ENCODE measurements at regions not wholly inside any gene's neighbourhood (a gene's known extent, or its start where the extent isn't known, plus 50 kb on each side); places are given as distances from the start of the nearest gene placed in this dataset.

DNA sequence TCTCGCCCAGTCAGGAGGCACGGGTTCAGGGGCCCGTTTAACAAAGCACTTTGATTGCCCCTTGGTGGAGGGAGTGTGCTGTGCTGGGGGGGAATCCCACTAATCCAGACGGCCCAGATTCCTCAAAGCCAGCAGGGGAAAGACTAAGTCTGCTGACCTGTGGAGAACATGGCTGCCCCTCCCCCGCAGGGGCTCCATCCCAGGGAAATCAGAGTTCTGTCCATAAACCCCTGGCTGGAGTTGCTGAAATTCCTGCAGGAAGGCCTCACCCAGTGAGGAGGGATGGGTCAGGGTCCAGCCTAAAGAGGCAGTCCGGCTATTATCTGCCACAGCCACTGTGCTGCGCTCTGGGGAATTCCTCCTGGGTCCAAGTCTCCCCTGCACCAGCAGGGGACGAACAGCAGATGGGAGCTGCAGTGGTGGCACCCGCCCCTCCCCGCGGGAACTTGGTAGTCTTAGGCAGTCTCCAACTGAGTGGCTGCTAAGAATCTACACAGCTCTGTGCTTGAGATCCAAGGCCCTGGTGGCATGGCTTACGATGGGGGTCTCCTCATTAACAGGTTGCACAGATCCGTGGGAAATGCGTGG is 174.0 kb upstream of the DAB2 start:
- H3K27ac ChIP-seq (ENCODE audit: low read length), result no peak overlapping the region
- no peak overlapping the region for H2AFZ ChIP-seq (ENCODE audit: low read depth, low read length)
- H3K9ac ChIP-seq (ENCODE audit: low read length), result no peak overlapping the region

DNA sequence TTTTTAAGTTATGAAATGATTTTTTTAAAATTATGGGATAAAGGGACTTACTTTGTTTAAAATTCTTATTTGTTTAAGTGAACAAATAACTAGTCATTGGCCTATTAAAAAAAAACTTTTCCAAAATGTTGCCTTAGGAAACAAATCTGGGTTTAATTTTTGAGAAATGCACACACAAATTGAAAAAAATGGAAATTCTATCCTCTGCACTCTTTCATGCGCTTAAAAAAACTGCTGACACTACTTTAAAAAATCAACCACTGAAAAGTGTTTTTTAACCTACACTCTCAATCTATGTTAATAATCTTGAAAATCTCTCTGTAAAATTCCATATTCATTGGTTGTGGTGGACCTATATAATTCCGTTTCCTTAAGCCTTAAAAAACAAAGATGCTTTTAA is 163.4 kb upstream of the DAB2 start:
- H3K27me3 ChIP-seq (ENCODE audit: low read depth, low read length), result no peaks in the 10 kb centered on the region
- H3K9ac ChIP-seq (ENCODE audit: low read length), result no peak overlapping the region
- H3K4me2 ChIP-seq (ENCODE audit: low read length), result peak overlapping the region; percentile 40
- H3K9me3 ChIP-seq (ENCODE audit: insufficient read depth, low read length), result no peaks in the 10 kb centered on the region
- TF ChIP-seq, protein P1, sequence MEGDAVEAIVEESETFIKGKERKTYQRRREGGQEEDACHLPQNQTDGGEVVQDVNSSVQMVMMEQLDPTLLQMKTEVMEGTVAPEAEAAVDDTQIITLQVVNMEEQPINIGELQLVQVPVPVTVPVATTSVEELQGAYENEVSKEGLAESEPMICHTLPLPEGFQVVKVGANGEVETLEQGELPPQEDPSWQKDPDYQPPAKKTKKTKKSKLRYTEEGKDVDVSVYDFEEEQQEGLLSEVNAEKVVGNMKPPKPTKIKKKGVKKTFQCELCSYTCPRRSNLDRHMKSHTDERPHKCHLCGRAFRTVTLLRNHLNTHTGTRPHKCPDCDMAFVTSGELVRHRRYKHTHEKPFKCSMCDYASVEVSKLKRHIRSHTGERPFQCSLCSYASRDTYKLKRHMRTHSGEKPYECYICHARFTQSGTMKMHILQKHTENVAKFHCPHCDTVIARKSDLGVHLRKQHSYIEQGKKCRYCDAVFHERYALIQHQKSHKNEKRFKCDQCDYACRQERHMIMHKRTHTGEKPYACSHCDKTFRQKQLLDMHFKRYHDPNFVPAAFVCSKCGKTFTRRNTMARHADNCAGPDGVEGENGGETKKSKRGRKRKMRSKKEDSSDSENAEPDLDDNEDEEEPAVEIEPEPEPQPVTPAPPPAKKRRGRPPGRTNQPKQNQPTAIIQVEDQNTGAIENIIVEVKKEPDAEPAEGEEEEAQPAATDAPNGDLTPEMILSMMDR (IDR thresholded peaks at IDR 0.05; ENCODE audit: low read depth, low read length), result no peak
- no peak for TF ChIP-seq EZH2phosphoT487 (IDR thresholded peaks at IDR 0.05; ENCODE audit: low read depth)
- H3K79me2 ChIP-seq (ENCODE audit: low read length), result no peaks in the 10 kb centered on the region
- H3K4me3 ChIP-seq (ENCODE audit: low read length), result no peak overlapping the region
- H3K4me1 ChIP-seq (ENCODE audit: low read length), result peaks cover 14% of the 10 kb centered on the region
- H2AFZ ChIP-seq (ENCODE audit: low read depth, low read length), result no peak overlapping the region
- no peaks in the 10 kb centered on the region for H3K36me3 ChIP-seq (replicated peaks; ENCODE audit: low read depth, low read length)
- H3K27ac ChIP-seq (ENCODE audit: low read length), result no peak overlapping the region
- H4K20me1 ChIP-seq (ENCODE audit: insufficient read depth, low read length), result no peaks in the 10 kb centered on the region

More for the DNA sequence above, 174.0 kb upstream of the DAB2 start:
- H3K9me3 ChIP-seq (ENCODE audit: insufficient read depth, low read length), result no peaks in the 10 kb centered on the region
- no peak overlapping the region for H3K4me3 ChIP-seq (ENCODE audit: low read length)
- peaks cover 15% of the 10 kb centered on the region for H3K4me1 ChIP-seq (ENCODE audit: low read length)
- TF ChIP-seq, protein P1 (IDR thresholded peaks at IDR 0.05; ENCODE audit: low read depth, low read length), result no peak
- TF ChIP-seq EZH2phosphoT487 (IDR thresholded peaks at IDR 0.05; ENCODE audit: low read depth), result no peak
- H3K4me2 ChIP-seq (ENCODE audit: low read length), result no peak overlapping the region
- H4K20me1 ChIP-seq (ENCODE audit: insufficient read depth, low read length), result no peaks in the 10 kb centered on the region
- H3K79me2 ChIP-seq (ENCODE audit: low read length), result no peaks in the 10 kb centered on the region
- no peaks in the 10 kb centered on the region for H3K27me3 ChIP-seq (ENCODE audit: low read depth, low read length)
- no peaks in the 10 kb centered on the region for H3K36me3 ChIP-seq (replicated peaks; ENCODE audit: low read depth, low read length)

DNA sequence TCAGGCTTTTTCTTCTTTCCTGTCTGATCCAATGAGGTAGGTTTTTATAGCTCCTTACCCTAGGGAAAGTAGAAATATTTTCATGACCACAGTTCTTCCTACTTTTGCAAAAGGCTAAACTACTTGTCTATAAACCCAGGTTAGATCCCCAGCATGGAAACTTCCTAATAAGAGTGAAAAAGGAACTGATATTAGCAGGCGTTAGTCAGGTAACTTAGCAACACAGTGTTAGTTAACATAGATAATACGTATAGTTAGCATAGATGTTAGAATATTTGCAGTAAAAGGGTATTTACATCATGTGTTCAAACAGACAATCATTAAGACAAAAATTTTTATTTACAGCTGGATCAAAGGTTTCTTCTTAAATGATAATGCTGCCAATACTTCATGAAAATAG is 162.9 kb upstream of the DAB2 start:
- Histone ChIP-seq H3K79me2 (ENCODE audit: low read length) (no peaks in the 10 kb centered on the region), H3K4me1 (ENCODE audit: low read length) (peaks cover 14% of the 10 kb centered on the region), H3K36me3 (replicated peaks; ENCODE audit: low read depth, low read length) (no peaks in the 10 kb centered on the region), H3K4me2 (ENCODE audit: low read length) (peak overlapping the region; percentile 40), H3K9me3 (ENCODE audit: insufficient read depth, low read length) (no peaks in the 10 kb centered on the region), H3K27me3 (ENCODE audit: low read depth, low read length) (no peaks in the 10 kb centered on the region), H3K9ac (ENCODE audit: low read length) (no peak overlapping the region), H3K27ac (ENCODE audit: low read length) (no peak overlapping the region), H3K4me3 (ENCODE audit: low read length) (no peak overlapping the region), H2AFZ (ENCODE audit: low read depth, low read length) (no peak overlapping the region), H4K20me1 (ENCODE audit: insufficient read depth, low read length) (no peaks in the 10 kb centered on the region)
- TF ChIP-seq, protein P1 (IDR thresholded peaks at IDR 0.05; ENCODE audit: low read depth, low read length), result no peak
- no peak for TF ChIP-seq EZH2phosphoT487 (IDR thresholded peaks at IDR 0.05; ENCODE audit: low read depth)

DNA sequence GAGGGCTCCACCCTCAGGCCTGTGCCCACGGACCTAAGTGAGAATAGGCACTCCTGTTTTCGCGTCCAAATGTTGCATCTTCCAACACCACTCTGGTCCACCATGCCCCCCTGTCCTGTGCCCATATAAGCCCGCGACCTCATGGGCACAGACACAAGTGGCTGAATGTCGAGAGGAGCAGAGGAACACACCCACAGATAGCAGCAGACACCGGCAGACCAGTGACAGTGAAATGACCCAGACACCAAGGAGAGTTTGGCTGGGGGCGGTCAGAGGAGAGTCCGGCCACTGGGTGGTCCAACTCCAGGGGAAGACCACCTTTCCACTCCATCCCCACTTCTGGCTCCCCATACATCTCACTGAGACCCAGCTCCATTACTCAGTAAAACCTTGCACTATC is 161.4 kb upstream of the DAB2 start:
- H3K27ac ChIP-seq (ENCODE audit: low read length), result no peak overlapping the region
- no peak overlapping the region for H3K4me2 ChIP-seq (ENCODE audit: low read length)
- no peaks in the 10 kb centered on the region for H4K20me1 ChIP-seq (ENCODE audit: insufficient read depth, low read length)
- H3K79me2 ChIP-seq (ENCODE audit: low read length), result no peaks in the 10 kb centered on the region
- TF ChIP-seq, protein P1 (IDR thresholded peaks at IDR 0.05; ENCODE audit: low read depth, low read length), result no peak
- TF ChIP-seq EZH2phosphoT487 (IDR thresholded peaks at IDR 0.05; ENCODE audit: low read depth), result no peak
- H3K4me1 ChIP-seq (ENCODE audit: low read length), result peaks cover 18% of the 10 kb centered on the region
- H3K36me3 ChIP-seq (replicated peaks; ENCODE audit: low read depth, low read length), result no peaks in the 10 kb centered on the region
- H3K4me3 ChIP-seq (ENCODE audit: low read length), result no peak overlapping the region
- no peak overlapping the region for H2AFZ ChIP-seq (ENCODE audit: low read depth, low read length)
- no peak overlapping the region for H3K9ac ChIP-seq (ENCODE audit: low read length)
- no peaks in the 10 kb centered on the region for H3K27me3 ChIP-seq (ENCODE audit: low read depth, low read length)
- no peaks in the 10 kb centered on the region for H3K9me3 ChIP-seq (ENCODE audit: insufficient read depth, low read length)

Measured in OCI-LY3 (cell line).